Endothelial cell (in vitro differentiated cells): ENCODE measurements at regions not wholly inside any gene's neighbourhood (a gene's known extent, or its start where the extent isn't known, plus 50 kb on each side); places are given as distances from the start of the nearest gene placed in this dataset.

Source experiments
- DNase-seq: peaks from one replicate; pipeline ENCODE4 v3.0.0; 2021; ENCODE audit warnings: low spot score
- H3K27ac Mint-ChIP-seq: one replicate; pipeline ENCODE4 v1.8.0; 2021; ENCODE audit warnings: mixed read lengths, inconsistent platforms; ENCODE audit not compliant: unreplicated experiment
- H3K27me3 Mint-ChIP-seq: one replicate; pipeline ENCODE4 v1.8.0; 2021; ENCODE audit warnings: mild to moderate bottlenecking, moderate library complexity, mixed read lengths, inconsistent platforms; ENCODE audit not compliant: unreplicated experiment
- H3K36me3 Mint-ChIP-seq: one replicate; pipeline ENCODE4 v1.8.0; 2021; ENCODE audit warnings: mild to moderate bottlenecking, low read depth, mixed read lengths, inconsistent platforms; ENCODE audit not compliant: unreplicated experiment
- H3K4me1 Mint-ChIP-seq: one replicate; pipeline ENCODE4 v1.8.0; 2021; ENCODE audit warnings: mild to moderate bottlenecking, mixed read lengths, inconsistent platforms; ENCODE audit not compliant: unreplicated experiment
- H3K4me3 Mint-ChIP-seq: one replicate; pipeline ENCODE4 v1.8.0; 2021; ENCODE audit warnings: mild to moderate bottlenecking, mixed read lengths, inconsistent platforms; ENCODE audit not compliant: unreplicated experiment
- H3K9me3 Mint-ChIP-seq: one replicate; pipeline ENCODE4 v1.8.0; 2021; ENCODE audit warnings: mixed read lengths, inconsistent platforms; ENCODE audit not compliant: unreplicated experiment
- CTCF ChIP-seq: fragments of 200-600 bp; sonication (generic); IDR thresholded peaks from one replicate; pipeline ENCODE4 v1.5.0; 2021; ENCODE audit warnings: antibody characterized with exemption; ENCODE audit not compliant: unreplicated experiment

- Mint-ChIP-seq H3K9me3 (peaks cover 6% of the 10 kb centered on the region), H3K4me1 (peaks cover 6% of the 10 kb centered on the region), H3K4me3 (no peak overlapping the region), H3K27ac (no peak overlapping the region), H3K36me3 (peaks cover 19% of the 10 kb centered on the region), H3K27me3 (no peaks in the 10 kb centered on the region)
- no peak for TF ChIP-seq CTCF
- DNase-seq, result no peak
These were observed 310.4 kb downstream of the SPRY1 start for GRCh38 chr4:123706973-123707372.

DNA sequence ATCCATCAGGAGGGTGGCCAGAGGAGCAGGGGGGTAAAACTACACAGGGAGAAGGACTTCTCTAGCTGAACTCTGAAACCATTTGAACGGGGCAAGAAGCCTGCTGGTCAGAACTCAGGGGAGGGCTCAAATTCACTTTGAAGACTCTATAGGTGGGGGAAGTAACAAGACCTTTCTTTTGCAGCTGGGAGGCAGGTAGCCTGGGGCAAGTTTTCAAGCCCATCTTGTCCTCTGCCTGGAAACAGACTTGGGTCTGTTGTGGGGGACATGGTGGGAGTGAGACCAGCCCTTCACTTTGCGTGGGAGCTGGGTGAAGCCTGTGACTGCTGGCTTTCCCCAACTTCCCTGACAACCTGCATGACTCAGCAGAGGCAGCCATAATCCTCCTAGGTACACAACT lies 312.3 kb downstream of the SPRY1 start:
- Mint-ChIP-seq H3K36me3 (peaks cover 31% of the 10 kb centered on the region), H3K27me3 (peaks cover 6% of the 10 kb centered on the region), H3K9me3 (peaks cover 6% of the 10 kb centered on the region), H3K4me1 (peaks cover 6% of the 10 kb centered on the region), H3K4me3 (no peak overlapping the region), H3K27ac (no peak overlapping the region)
- TF ChIP-seq CTCF, result no peak
- DNase-seq, result no peak

GRCh38 chr4:123709336-123709735 lies 312.7 kb downstream of the SPRY1 start:
- H3K27me3 Mint-ChIP-seq, result peaks cover 6% of the 10 kb centered on the region
- H3K9me3 Mint-ChIP-seq, result peaks cover 6% of the 10 kb centered on the region
- no peak for DNase-seq
- H3K27ac Mint-ChIP-seq, result no peak overlapping the region
- TF ChIP-seq CTCF, result no peak
- peaks cover 34% of the 10 kb centered on the region for H3K36me3 Mint-ChIP-seq
- H3K4me3 Mint-ChIP-seq, result no peak overlapping the region
- peaks cover 6% of the 10 kb centered on the region for H3K4me1 Mint-ChIP-seq

DNA sequence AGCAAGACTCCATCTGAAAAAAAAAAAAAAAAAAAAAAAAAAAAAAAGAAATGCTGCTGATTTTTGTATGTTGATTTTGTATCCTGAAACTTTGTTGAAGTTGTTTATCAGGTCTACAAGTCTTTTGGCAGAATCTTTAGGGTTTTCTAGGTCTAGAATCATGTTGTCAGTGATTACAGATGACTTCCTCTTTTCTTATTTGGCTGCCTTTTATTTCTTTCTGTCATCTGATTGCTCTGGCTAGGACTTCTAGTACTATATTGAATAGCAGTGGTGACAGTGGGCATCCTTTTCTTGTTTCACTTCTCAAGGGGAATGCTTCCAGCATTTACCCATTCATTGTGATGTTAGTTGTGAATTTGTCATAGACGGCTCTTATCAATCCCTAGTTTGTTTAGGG lies 334.4 kb downstream of the SPRY1 start:
- TF ChIP-seq CTCF, result no peak
- no peaks in the 10 kb centered on the region for H3K27me3 Mint-ChIP-seq
- H3K9me3 Mint-ChIP-seq, result no peaks in the 10 kb centered on the region
- no peak for DNase-seq
- H3K36me3 Mint-ChIP-seq, result no peaks in the 10 kb centered on the region
- H3K27ac Mint-ChIP-seq, result no peak overlapping the region
- H3K4me1 Mint-ChIP-seq, result no peaks in the 10 kb centered on the region
- no peak overlapping the region for H3K4me3 Mint-ChIP-seq

- no peak for DNase-seq
- Mint-ChIP-seq H3K4me1 (peaks cover 9% of the 10 kb centered on the region), H3K4me3 (no peak overlapping the region), H3K9me3 (no peaks in the 10 kb centered on the region), H3K27me3 (no peaks in the 10 kb centered on the region), H3K36me3 (no peaks in the 10 kb centered on the region), H3K27ac (no peak overlapping the region)
- no peak for TF ChIP-seq CTCF
These were observed 340.6 kb downstream of the SPRY1 start for GRCh38 chr4:123737156-123737555.
